IMR-90 (cell line): ENCODE measurements at regions not wholly inside any gene's neighbourhood (a gene's known extent, or its start where the extent isn't known, plus 50 kb on each side); places are given as distances from the start of the nearest gene placed in this dataset.

Experiments used
- ATAC-seq: fragments of 200-7000 bp; cut with Tn5 transposase; 2 replicates; pipeline ENCODE4 v1.9.1; 2020; ENCODE audit warnings: low read depth, mild to moderate bottlenecking, moderate library complexity
- BruUV-seq: library from RNA; stranded (reverse); fragments of 400-500 nt; replicated peaks from 2 replicates; lab custom pipeline; 2021; lab: Mats Ljungman, UMichigan
- CTCF ChIA-PET: fragments of 300-600 bp; formaldehyde crosslinking; extraction: SDS; loops from one replicate; lab custom pipeline; 2021; ENCODE audit warnings: antibody characterized with exemption; lab: Yijun Ruan, JAX
- POLR2A ChIA-PET: fragments of 300-600 bp; sonication (Branson Sonifier 250); formaldehyde crosslinking; loops from one replicate; lab custom pipeline; 2022; ENCODE audit warnings: antibody characterized with exemption; ENCODE audit not compliant: unreplicated experiment; lab: Charles Lee
- DNase-seq: peaks from one replicate; pipeline ENCODE4 v3.0.0; 2013
- H2AFZ ChIP-seq: replicated peaks from 2 replicates; pipeline ENCODE3; 2013; ENCODE audit warnings: low read length, mild to moderate bottlenecking; ENCODE audit not compliant: poor library complexity
- H2AK5ac ChIP-seq: 2 replicates; pipeline ENCODE4 v1.6.1; 2013; ENCODE audit warnings: low read depth, low read length, inconsistent platforms
- H2AK9ac ChIP-seq: replicated peaks from 2 replicates; pipeline ENCODE3; 2013; ENCODE audit warnings: mild to moderate bottlenecking, low read depth, low read length, moderate library complexity; ENCODE audit not compliant: poor library complexity
- H2BK120ac ChIP-seq: 2 replicates; pipeline ENCODE4 v1.6.1; 2013; ENCODE audit warnings: low read depth, low read length, inconsistent platforms
- H2BK15ac ChIP-seq: 3 replicates; pipeline ENCODE4 v1.6.1; 2013; ENCODE audit warnings: low read depth, low read length, inconsistent platforms
- H2BK20ac ChIP-seq: 2 replicates; pipeline ENCODE4 v1.6.1; 2013; ENCODE audit warnings: low read depth, mild to moderate bottlenecking, inconsistent platforms, low read length, moderate library complexity
- H2BK5ac ChIP-seq: 2 replicates; pipeline ENCODE4 v1.6.1; 2013; ENCODE audit warnings: mild to moderate bottlenecking, low read depth, low read length, inconsistent platforms; ENCODE audit not compliant: poor library complexity, severe bottlenecking
- H3K14ac ChIP-seq: replicated peaks from 2 replicates; pipeline ENCODE4 v1.6.1; 2013; ENCODE audit warnings: low read depth, low read length, inconsistent platforms
- H3K18ac ChIP-seq: 2 replicates; pipeline ENCODE4 v1.6.1; 2013; ENCODE audit warnings: low read depth, low read length, control low read depth
- H3K23ac ChIP-seq: 2 replicates; pipeline ENCODE4 v1.6.1; 2013; ENCODE audit warnings: low read depth, low read length, inconsistent platforms
- H3K27ac ChIP-seq: 2 replicates; pipeline ENCODE4 v1.5.1; 2013; ENCODE audit warnings: mild to moderate bottlenecking, control low read depth, low read length; ENCODE audit not compliant: insufficient read depth
- H3K27me3 ChIP-seq: 2 replicates; pipeline ENCODE4 v1.6.1; 2013; ENCODE audit warnings: low read length; ENCODE audit not compliant: control insufficient read depth, insufficient read depth
- H3K36me3 ChIP-seq: 2 replicates; pipeline ENCODE4 v1.6.1; 2013; ENCODE audit warnings: low read length, mixed read lengths; ENCODE audit not compliant: control insufficient read depth, insufficient read depth
- H3K4ac ChIP-seq: 2 replicates; pipeline ENCODE4 v1.6.1; 2013; ENCODE audit warnings: low read depth, low read length, inconsistent platforms
- H3K4me1 ChIP-seq: 2 replicates; pipeline ENCODE4 v1.6.1; 2013; ENCODE audit warnings: low read length, mixed read lengths; ENCODE audit not compliant: control insufficient read depth, insufficient read depth
- H3K4me2 ChIP-seq: 2 replicates; pipeline ENCODE4 v1.6.1; 2013; ENCODE audit warnings: low read depth, mild to moderate bottlenecking, control low read depth, low read length, moderate library complexity
- H3K4me3 ChIP-seq: 2 replicates; pipeline ENCODE4 v1.5.1; 2013; ENCODE audit warnings: low read depth, mild to moderate bottlenecking, control low read depth, low read length, moderate library complexity; ENCODE audit not compliant: insufficient read depth
- H3K56ac ChIP-seq: 2 replicates; pipeline ENCODE4 v1.6.1; 2013; ENCODE audit warnings: low read length, inconsistent platforms; ENCODE audit not compliant: insufficient read depth; ENCODE audit errors: extremely low read depth
- H3K79me1 ChIP-seq, 2 experiments: 2 replicates each; pipeline ENCODE4 v1.6.1; 2013; ENCODE audit warnings: low read length in 2 of 2, inconsistent platforms in 1 of 2, low read depth in 1 of 2
- H3K9ac ChIP-seq: 2 replicates; pipeline ENCODE4 v1.6.1; 2013; ENCODE audit warnings: low read depth, low read length, control low read depth
- H3K9me1 ChIP-seq: 2 replicates; pipeline ENCODE4 v1.6.1; 2013; ENCODE audit warnings: low read length, inconsistent platforms; ENCODE audit not compliant: insufficient read depth
- H3K9me3 ChIP-seq: 2 replicates; pipeline ENCODE4 v1.6.1; 2013; ENCODE audit warnings: low read length; ENCODE audit not compliant: control insufficient read depth, insufficient read depth
- H4K20me1 ChIP-seq: 2 replicates; pipeline ENCODE4 v1.6.1; 2013; ENCODE audit warnings: low read length, inconsistent platforms; ENCODE audit not compliant: insufficient read depth
- H4K5ac ChIP-seq: 2 replicates; pipeline ENCODE4 v1.6.1; 2013; ENCODE audit warnings: mild to moderate bottlenecking, low read depth, low read length, control low read depth
- H4K8ac ChIP-seq, 2 experiments: 2 replicates each; pipeline ENCODE4 v1.6.1; 2013; ENCODE audit warnings: low read depth in 2 of 2, low read length in 2 of 2, control low read depth in 1 of 2, inconsistent platforms in 1 of 2
- H4K91ac ChIP-seq: 2 replicates; pipeline ENCODE4 v1.6.1; 2013; ENCODE audit warnings: low read depth, low read length, inconsistent platforms; ENCODE audit not compliant: insufficient read depth
- BHLHE40 ChIP-seq: fragments of 150-350 bp; IDR thresholded peaks from 2 replicates; pipeline ENCODE4 v1.6.1; 2016; ENCODE audit warnings: mild to moderate bottlenecking, low read depth, low read length
- CEBPB ChIP-seq: IDR thresholded peaks from 2 replicates; pipeline ENCODE4 v1.6.1; 2012; ENCODE audit warnings: low read depth, low read length, improper control_type of control experiment
- CHD1 ChIP-seq: IDR thresholded peaks from 2 replicates; pipeline ENCODE4 v1.6.1; 2012; ENCODE audit warnings: low read depth, low read length, improper control_type of control experiment
- CTCF ChIP-seq: conservative IDR thresholded peaks from 2 replicates; pipeline ENCODE4 v1.5.1; 2012; ENCODE audit warnings: mild to moderate bottlenecking, low read depth, low read length, improper control_type of control experiment
- ELK1 ChIP-seq: fragments of 150-350 bp; IDR thresholded peaks from 2 replicates; pipeline ENCODE4 v1.6.1; 2016; ENCODE audit warnings: low read depth, mild to moderate bottlenecking, low read length, moderate library complexity, borderline replicate concordance
- FOS ChIP-seq: fragments of 150-350 bp; IDR thresholded peaks from 2 replicates; pipeline ENCODE4 v1.6.1; 2016; ENCODE audit warnings: low read depth, low read length
- MAFK ChIP-seq: IDR thresholded peaks from 2 replicates; pipeline ENCODE4 v1.6.1; 2012; ENCODE audit warnings: low read depth, low read length, improper control_type of control experiment
- MAZ ChIP-seq: IDR thresholded peaks from 2 replicates; pipeline ENCODE4 v1.6.1; 2012; ENCODE audit warnings: low read depth, mild to moderate bottlenecking, low read length, improper control_type of control experiment, moderate library complexity, borderline replicate concordance
- MXI1 ChIP-seq: IDR thresholded peaks from 2 replicates; pipeline ENCODE4 v1.6.1; 2012; ENCODE audit warnings: low read depth, mild to moderate bottlenecking, low read length, moderate library complexity, borderline replicate concordance
- NFE2L2 ChIP-seq: fragments of 150-350 bp; IDR thresholded peaks from 2 replicates; pipeline ENCODE4 v1.6.1; 2016; ENCODE audit warnings: low read depth, mild to moderate bottlenecking, low read length
- POLR2A ChIP-seq: IDR thresholded peaks from 2 replicates; pipeline ENCODE4 v1.6.1; 2012; ENCODE audit warnings: mild to moderate bottlenecking, low read depth, low read length
- RAD21 ChIP-seq: IDR thresholded peaks from 2 replicates; pipeline ENCODE4 v1.6.1; 2012; ENCODE audit warnings: low read length, improper control_type of control experiment
- RCOR1 ChIP-seq: IDR thresholded peaks from 2 replicates; pipeline ENCODE4 v1.6.1; 2012; ENCODE audit warnings: mild to moderate bottlenecking, low read length, improper control_type of control experiment; ENCODE audit not compliant: insufficient replicate concordance
- RFX5 ChIP-seq: IDR thresholded peaks from 2 replicates; pipeline ENCODE4 v1.8.0; 2012; ENCODE audit warnings: low read depth, mild to moderate bottlenecking, low read length, moderate library complexity
- SMC3 ChIP-seq: fragments of 150-350 bp; IDR thresholded peaks from 2 replicates; pipeline ENCODE4 v1.6.1; 2016; ENCODE audit warnings: low read depth, mild to moderate bottlenecking, antibody characterized with exemption, low read length, moderate library complexity
- USF2 ChIP-seq: fragments of 150-350 bp; IDR thresholded peaks from 2 replicates; pipeline ENCODE4 v1.6.1; 2017; ENCODE audit warnings: mild to moderate bottlenecking, antibody characterized with exemption, low read length, low read depth
- WGBS, 2 experiments: methylation state at CpG; one replicate each; pipeline versions ENCODE4 v1.1.5 to v1.1.7; 2013; ENCODE audit warnings: missing lambda C conversion rate in 2 of 2; ENCODE audit not compliant: insufficient read length in 1 of 2; ENCODE audit errors: extremely low coverage in 2 of 2; 5-methylcytosine and 5-hydroxymethylcytosine counted together
- dilution Hi-C: fragments of 300-500 bp; cut with HindIII; formaldehyde crosslinking; loops from one replicate; pipeline ENCODE4 v1.14.3; 2018; ENCODE audit warnings: low sequenced_read_pairs; ENCODE audit not compliant: unreplicated experiment
- in situ Hi-C: fragments of 300-500 bp; cut with MboI; formaldehyde crosslinking; loops from 3 replicates; pipeline ENCODE4 v1.14.3; 2019; ENCODE audit warnings: low sequenced_read_pairs, inconsistent platforms, mixed read lengths
- intact Hi-C: fragments of 100-400 bp; cut with micrococcal nuclease; formaldehyde crosslinking; loops from 2 replicates; pipeline ENCODE4 v1.10.0; 2022

- CTCF ChIA-PET: no interaction called here
- Histone ChIP-seq H2BK5ac (no peak overlapping the region), H2AK5ac (no peak overlapping the region), H3K4me2 (no peak overlapping the region), H2AFZ (no peak overlapping the region), H3K27me3 (no peaks in the 10 kb centered on the region), H3K27ac (no peak overlapping the region), H3K56ac (no peak overlapping the region), H2AK9ac (no peak overlapping the region), H2BK15ac (no peak overlapping the region), H2BK20ac (no peak overlapping the region), H4K20me1 (no peaks in the 10 kb centered on the region), H2BK120ac (no peak overlapping the region), H3K18ac (no peak overlapping the region), H3K9me3 (peaks cover 10% of the 10 kb centered on the region), H3K14ac (no peak overlapping the region), H3K36me3 (no peaks in the 10 kb centered on the region), H4K8ac (no peak overlapping the region), H3K9me1 (no peaks in the 10 kb centered on the region), H4K91ac (no peak overlapping the region), H3K4ac (no peak overlapping the region), H3K9ac (no peak overlapping the region), H3K4me3 (no peak overlapping the region), H3K23ac (no peak overlapping the region), H4K5ac (no peak overlapping the region), H3K4me1 (no peaks in the 10 kb centered on the region), H3K79me1 (no peaks in the 10 kb centered on the region)
- DNase-seq (no peak), ATAC-seq (no peak)
- no TSS peak for BruUV-seq
- TF ChIP-seq CEBPB (no peak), RFX5 (no peak), USF2 (no peak), MAFK (no peak), MAZ (no peak), CTCF (no peak), CHD1 (no peak), BHLHE40 (no peak), ELK1 (no peak), RCOR1 (no peak), SMC3 (no peak), MXI1 (no peak), NFE2L2 (no peak), RAD21 (no peak), POLR2A (no peak), FOS (no peak)
- in situ Hi-C loops: no loop called here
- intact Hi-C loops: no loop called here
- dilution Hi-C loops: no loop called here
- POLR2A ChIA-PET: no interaction called here
- WGBS, 2 experiments: no CpG with 5 or more reads among the region's 8 CpGs
These were observed 909.3 kb upstream of the GHITM start for GRCh38 chr10:83229991-83230390.
